ENCODE measurements at regions not wholly inside any gene's neighbourhood (a gene's known extent, or its start where the extent isn't known, plus 50 kb on each side); places are given as distances from the start of the nearest gene placed in this dataset.

DNA sequence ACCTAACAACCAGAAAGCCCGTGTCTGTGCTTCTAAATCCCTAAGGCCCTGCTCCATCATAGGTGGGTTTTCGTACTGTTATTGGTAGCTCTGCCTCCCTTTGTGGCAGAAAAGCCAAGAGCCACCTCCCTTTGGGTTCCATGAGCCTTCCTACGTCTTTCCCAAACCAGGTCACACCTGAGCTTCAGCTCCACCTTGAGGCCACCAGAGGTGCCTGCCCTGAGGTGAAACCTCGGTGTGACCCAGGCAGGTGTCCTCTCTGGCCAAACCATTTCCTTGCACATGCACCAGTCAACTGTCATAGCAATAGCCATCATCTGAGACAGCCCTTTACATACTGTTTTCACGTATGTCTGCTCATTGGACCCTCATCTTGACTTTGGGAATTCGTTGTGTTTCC lies 188.0 kb upstream of the RBPJ start:
- no peak for DNase-seq (ENCODE audit: low spot score)
- Histone ChIP-seq H3K4me1 (ENCODE audit: insufficient read depth) (no peaks in the 10 kb centered on the region), H3K4me3 (no peak overlapping the region), H4K20me1 (ENCODE audit: insufficient read depth, poor library complexity, severe bottlenecking) (no peaks in the 10 kb centered on the region), H3K27me3 (no peaks in the 10 kb centered on the region), H2AFZ (no peak overlapping the region), H3K27ac (no peak overlapping the region), H3K4me2 (no peak overlapping the region), H3K79me2 (no peaks in the 10 kb centered on the region), H3K36me3 (replicated peaks; ENCODE audit: insufficient read depth, low read depth) (no peaks in the 10 kb centered on the region), H3K9me3 (ENCODE audit: low read depth) (no peaks in the 10 kb centered on the region), H3K9me2 (replicated peaks; ENCODE audit: insufficient read depth) (no peaks in the 10 kb centered on the region)
- TF ChIP-seq EZH2phosphoT487 (IDR thresholded peaks at IDR 0.05; ENCODE audit: low read depth, severe bottlenecking, unreplicated experiment), result no peak
- TF ChIP-seq EZH2 (IDR thresholded peaks at IDR 0.05; ENCODE audit: borderline replicate concordance), result no peak
- TF ChIP-seq, protein P1, sequence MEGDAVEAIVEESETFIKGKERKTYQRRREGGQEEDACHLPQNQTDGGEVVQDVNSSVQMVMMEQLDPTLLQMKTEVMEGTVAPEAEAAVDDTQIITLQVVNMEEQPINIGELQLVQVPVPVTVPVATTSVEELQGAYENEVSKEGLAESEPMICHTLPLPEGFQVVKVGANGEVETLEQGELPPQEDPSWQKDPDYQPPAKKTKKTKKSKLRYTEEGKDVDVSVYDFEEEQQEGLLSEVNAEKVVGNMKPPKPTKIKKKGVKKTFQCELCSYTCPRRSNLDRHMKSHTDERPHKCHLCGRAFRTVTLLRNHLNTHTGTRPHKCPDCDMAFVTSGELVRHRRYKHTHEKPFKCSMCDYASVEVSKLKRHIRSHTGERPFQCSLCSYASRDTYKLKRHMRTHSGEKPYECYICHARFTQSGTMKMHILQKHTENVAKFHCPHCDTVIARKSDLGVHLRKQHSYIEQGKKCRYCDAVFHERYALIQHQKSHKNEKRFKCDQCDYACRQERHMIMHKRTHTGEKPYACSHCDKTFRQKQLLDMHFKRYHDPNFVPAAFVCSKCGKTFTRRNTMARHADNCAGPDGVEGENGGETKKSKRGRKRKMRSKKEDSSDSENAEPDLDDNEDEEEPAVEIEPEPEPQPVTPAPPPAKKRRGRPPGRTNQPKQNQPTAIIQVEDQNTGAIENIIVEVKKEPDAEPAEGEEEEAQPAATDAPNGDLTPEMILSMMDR (IDR thresholded peaks at IDR 0.05; ENCODE audit: poor library complexity), result no peak
- WGBS (ENCODE audit: low lambda C conversion rate, missing lambda C conversion rate), result 85% methylated on average over 6 of the region's 6 CpGs

DNA sequence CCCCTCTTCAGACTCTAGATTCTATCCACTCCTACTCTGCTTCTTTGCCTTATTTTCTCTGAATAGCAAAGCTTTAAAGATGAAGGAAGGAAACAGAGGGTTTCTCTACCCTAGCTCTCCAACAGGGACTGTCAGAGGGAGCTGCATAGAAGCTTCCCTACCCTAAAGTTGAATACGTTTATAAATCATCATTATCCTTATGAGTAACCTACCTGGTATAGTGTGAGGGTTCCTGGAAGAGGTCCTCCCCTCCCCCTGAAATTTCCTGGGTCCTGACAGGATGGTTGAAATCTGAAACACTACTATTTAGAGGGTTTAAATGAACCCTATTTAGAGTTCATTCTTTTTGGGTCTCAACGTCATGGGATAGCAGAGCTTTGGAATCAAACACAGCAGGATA lies 187.0 kb upstream of the RBPJ start:
- no peak overlapping the region for H3K4me3 ChIP-seq
- H3K27me3 ChIP-seq, result no peaks in the 10 kb centered on the region
- no peaks in the 10 kb centered on the region for H3K36me3 ChIP-seq (replicated peaks; ENCODE audit: insufficient read depth, low read depth)
- no peak for DNase-seq (ENCODE audit: low spot score)
- no peaks in the 10 kb centered on the region for H3K9me2 ChIP-seq (replicated peaks; ENCODE audit: insufficient read depth)
- no peak overlapping the region for H3K4me2 ChIP-seq
- H2AFZ ChIP-seq, result no peak overlapping the region
- H3K27ac ChIP-seq, result no peak overlapping the region
- no peaks in the 10 kb centered on the region for H3K79me2 ChIP-seq
- no peaks in the 10 kb centered on the region for H3K4me1 ChIP-seq (ENCODE audit: insufficient read depth)
- WGBS (ENCODE audit: low lambda C conversion rate, missing lambda C conversion rate), result 92% methylated on average over 2 of the region's 2 CpGs
- H4K20me1 ChIP-seq (ENCODE audit: insufficient read depth, poor library complexity, severe bottlenecking), result no peaks in the 10 kb centered on the region
- TF ChIP-seq EZH2phosphoT487 (IDR thresholded peaks at IDR 0.05; ENCODE audit: low read depth, severe bottlenecking, unreplicated experiment) (no peak), EZH2 (IDR thresholded peaks at IDR 0.05; ENCODE audit: borderline replicate concordance) (no peak)
- TF ChIP-seq, protein P1 (IDR thresholded peaks at IDR 0.05; ENCODE audit: poor library complexity), result no peak
- H3K9me3 ChIP-seq (ENCODE audit: low read depth), result no peaks in the 10 kb centered on the region

DNA sequence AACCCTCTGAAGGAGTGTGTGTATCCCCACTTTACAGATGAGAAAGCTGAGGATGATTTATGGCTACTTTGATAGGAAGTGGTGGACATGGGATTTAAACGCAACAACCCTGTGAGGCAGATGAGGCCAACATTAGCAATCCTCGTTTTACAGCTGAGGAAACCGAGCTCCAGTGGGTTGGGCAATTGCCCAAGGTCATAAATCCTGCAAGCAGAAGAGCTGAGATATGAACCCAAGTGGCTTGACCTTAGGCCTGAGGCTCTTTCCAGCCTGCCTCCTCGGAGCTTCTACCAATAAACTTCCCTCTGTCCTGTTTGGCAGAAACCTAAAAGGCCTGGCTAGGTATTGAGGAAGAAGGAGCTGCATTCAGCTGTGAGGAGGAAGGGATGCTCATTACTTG lies 185.5 kb upstream of the RBPJ start:
- H3K79me2 ChIP-seq, result no peaks in the 10 kb centered on the region
- TF ChIP-seq EZH2 (IDR thresholded peaks at IDR 0.05; ENCODE audit: borderline replicate concordance) (no peak), EZH2phosphoT487 (IDR thresholded peaks at IDR 0.05; ENCODE audit: low read depth, severe bottlenecking, unreplicated experiment) (no peak)
- TF ChIP-seq, protein P1 (IDR thresholded peaks at IDR 0.05; ENCODE audit: poor library complexity), result no peak
- no peaks in the 10 kb centered on the region for H3K9me3 ChIP-seq (ENCODE audit: low read depth)
- WGBS (ENCODE audit: low lambda C conversion rate, missing lambda C conversion rate), result 69% methylated on average over 4 of the region's 4 CpGs
- H3K4me2 ChIP-seq, result no peak overlapping the region
- H3K4me1 ChIP-seq (ENCODE audit: insufficient read depth), result peaks cover 13% of the 10 kb centered on the region
- H3K4me3 ChIP-seq, result no peak overlapping the region
- H4K20me1 ChIP-seq (ENCODE audit: insufficient read depth, poor library complexity, severe bottlenecking), result no peaks in the 10 kb centered on the region
- no peak overlapping the region for H3K27ac ChIP-seq
- no peak overlapping the region for H2AFZ ChIP-seq
- no peaks in the 10 kb centered on the region for H3K36me3 ChIP-seq (replicated peaks; ENCODE audit: insufficient read depth, low read depth)
- H3K9me2 ChIP-seq (replicated peaks; ENCODE audit: insufficient read depth), result no peaks in the 10 kb centered on the region
- H3K27me3 ChIP-seq, result no peaks in the 10 kb centered on the region
- no peak for DNase-seq (ENCODE audit: low spot score)

DNA sequence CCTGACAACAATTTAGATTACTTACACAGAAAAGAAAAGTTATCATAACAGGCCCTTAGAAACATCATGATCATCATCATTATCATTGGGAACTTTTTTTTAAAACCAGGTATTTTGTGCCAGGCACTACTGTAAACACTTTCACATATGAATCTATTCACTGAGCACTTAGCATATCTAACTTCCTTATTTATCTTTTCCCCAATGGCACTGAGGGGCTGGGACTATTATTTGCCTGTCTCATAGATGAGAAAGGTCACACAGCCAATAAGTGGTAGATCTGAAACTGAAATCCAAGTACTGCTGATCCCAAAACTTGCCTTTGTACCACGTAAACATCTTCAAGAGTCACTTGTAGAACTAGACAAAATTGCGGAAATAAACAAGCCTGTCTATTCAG lies 184.2 kb upstream of the RBPJ start:
- Histone ChIP-seq H4K20me1 (ENCODE audit: insufficient read depth, poor library complexity, severe bottlenecking) (no peaks in the 10 kb centered on the region), H3K4me1 (ENCODE audit: insufficient read depth) (peaks cover 26% of the 10 kb centered on the region), H3K9me2 (replicated peaks; ENCODE audit: insufficient read depth) (no peaks in the 10 kb centered on the region), H3K4me2 (no peak overlapping the region), H3K79me2 (no peaks in the 10 kb centered on the region), H3K27ac (no peak overlapping the region), H3K9me3 (ENCODE audit: low read depth) (no peaks in the 10 kb centered on the region), H3K27me3 (no peaks in the 10 kb centered on the region), H3K4me3 (no peak overlapping the region), H2AFZ (no peak overlapping the region), H3K36me3 (replicated peaks; ENCODE audit: insufficient read depth, low read depth) (no peaks in the 10 kb centered on the region)
- no peak for TF ChIP-seq EZH2phosphoT487 (IDR thresholded peaks at IDR 0.05; ENCODE audit: low read depth, severe bottlenecking, unreplicated experiment)
- no peak for TF ChIP-seq EZH2 (IDR thresholded peaks at IDR 0.05; ENCODE audit: borderline replicate concordance)
- DNase-seq (ENCODE audit: low spot score), result no peak
- WGBS (ENCODE audit: low lambda C conversion rate, missing lambda C conversion rate), result 92% methylated on average over 2 of the region's 2 CpGs

Measured in hepatocyte (in vitro differentiated cells).